GM21528 (cell line): ENCODE measurements at regions not wholly inside any gene's neighbourhood (a gene's known extent, or its start where the extent isn't known, plus 50 kb on each side); places are given as distances from the start of the nearest gene placed in this dataset.

Experiments
- ATAC-seq: cut with Tn5 transposase; IDR thresholded peaks from one replicate; pipeline ENCODE4 v1.9.1; 2021; ENCODE audit warnings: mild to moderate bottlenecking, moderate library complexity; ENCODE audit not compliant: unreplicated experiment, low FRiP score

GRCh38 chrX:45900766-45901615 lies 644.2 kb downstream of the ZNF674 start:
- no peak for ATAC-seq

- no peak for ATAC-seq
Measured at GRCh38 chrX:45894864-45895645, 650.2 kb downstream of the ZNF674 start.

- ATAC-seq, result no peak
Measured at GRCh38 chrX:45889471-45889870, 655.8 kb downstream of the ZNF674 start.

GRCh38 chrX:45888518-45888917 lies 656.7 kb downstream of the ZNF674 start:
- no peak for ATAC-seq

- ATAC-seq, result no peak
Measured at GRCh38 chrX:45885931-45886330, 659.3 kb downstream of the ZNF674 start.

- ATAC-seq, result no peak
Measured at GRCh38 chrX:45879512-45879911, 665.7 kb downstream of the ZNF674 start.

GRCh38 chrX:45876206-45876605 lies 669.0 kb downstream of the ZNF674 start:
- ATAC-seq, result no peak

GRCh38 chrX:45873781-45874180 lies 671.4 kb downstream of the ZNF674 start:
- no peak for ATAC-seq

- no peak for ATAC-seq
Measured at GRCh38 chrX:45872480-45872879, 671.8 kb upstream of the DIPK2B start.

- no peak for ATAC-seq
Measured at GRCh38 chrX:45868425-45868824, 667.7 kb upstream of the DIPK2B start.

GRCh38 chrX:45862801-45863200 lies 662.1 kb upstream of the DIPK2B start:
- no peak for ATAC-seq

GRCh38 chrX:45860450-45860849 lies 659.8 kb upstream of the DIPK2B start:
- ATAC-seq, result no peak

GRCh38 chrX:45859407-45859806 lies 658.7 kb upstream of the DIPK2B start:
- no peak for ATAC-seq

GRCh38 chrX:45852884-45853283 lies 652.2 kb upstream of the DIPK2B start:
- ATAC-seq, result no peak

- no peak for ATAC-seq
Measured at GRCh38 chrX:45851434-45851991, 650.8 kb upstream of the DIPK2B start.

- no peak for ATAC-seq
Measured at GRCh38 chrX:45850775-45851433, 650.2 kb upstream of the DIPK2B start.

GRCh38 chrX:45850197-45850774 lies 649.6 kb upstream of the DIPK2B start:
- no peak for ATAC-seq

- ATAC-seq, result no peak
Measured at GRCh38 chrX:45849261-45849862, 648.7 kb upstream of the DIPK2B start.

- no peak for ATAC-seq
Measured at GRCh38 chrX:45847961-45848360, 647.3 kb upstream of the DIPK2B start.

- no peak for ATAC-seq
Measured at GRCh38 chrX:45846328-45846727, 645.7 kb upstream of the DIPK2B start.
